GM12864 (cell line): ENCODE measurements at regions not wholly inside any gene's neighbourhood (a gene's known extent, or its start where the extent isn't known, plus 50 kb on each side); places are given as distances from the start of the nearest gene placed in this dataset.

ENCODE experiments used
- DNase-seq: peaks from one replicate; pipeline ENCODE4 v3.0.0-alpha.2; 2011; ENCODE audit warnings: low read depth
- H3K4me3 ChIP-seq: 2 replicates; pipeline ENCODE4 v1.5.1; 2011; ENCODE audit warnings: mild to moderate bottlenecking, low read depth, low read length, control low read depth
- CTCF ChIP-seq: IDR thresholded peaks from 2 replicates; pipeline ENCODE4 v1.5.1; 2011; ENCODE audit warnings: low read depth, mild to moderate bottlenecking, moderate library complexity, low read length, control low read depth, inconsistent platforms; ENCODE audit errors: missing control alignments

- DNase-seq: no peak
- H3K4me3 ChIP-seq: no peak overlapping the region
- TF ChIP-seq CTCF: no peak
These were observed 486.4 kb downstream of the BCL11B start for GRCh38 chr14:98785578-98785977.

DNA sequence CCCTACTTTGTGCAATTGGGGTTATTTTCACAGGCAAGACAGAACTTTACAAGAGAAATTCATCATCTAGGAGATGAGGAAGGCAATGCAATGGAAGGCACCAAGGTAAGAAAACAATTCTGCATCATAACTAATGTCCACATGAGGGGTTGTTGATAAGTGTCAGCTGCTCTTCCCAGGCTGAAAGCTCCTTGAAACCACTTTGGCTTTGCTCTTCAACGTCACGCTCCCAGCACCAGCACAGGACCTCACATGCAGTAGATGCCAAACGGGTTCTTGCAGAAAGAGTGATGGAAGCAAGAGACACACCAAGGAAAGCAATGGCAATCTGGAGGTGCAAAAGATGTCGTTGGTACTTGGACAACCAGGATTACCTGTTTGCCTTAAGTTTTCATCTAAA is 485.5 kb downstream of the BCL11B start:
- no peak for DNase-seq
- no peak for TF ChIP-seq CTCF
- no peak overlapping the region for H3K4me3 ChIP-seq

DNA sequence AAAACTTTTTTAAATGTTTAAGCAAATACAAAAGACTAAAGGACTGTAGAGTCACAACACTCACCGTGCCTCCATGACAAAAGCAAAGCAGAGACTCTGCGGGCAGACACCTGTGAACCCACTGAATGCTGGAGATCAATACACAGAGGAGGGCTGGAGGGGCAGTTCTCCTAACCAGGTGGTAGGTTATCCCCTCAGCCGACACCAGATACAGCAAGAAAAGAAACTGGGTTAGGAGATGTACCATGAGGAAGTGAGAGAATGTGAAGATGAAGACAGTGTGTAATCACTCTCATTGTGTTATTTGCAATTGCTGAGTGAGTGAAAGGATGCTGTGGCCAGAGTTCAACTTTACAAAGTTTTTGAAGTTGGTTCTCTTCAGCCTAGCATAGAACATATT is 480.3 kb downstream of the BCL11B start:
- no peak for TF ChIP-seq CTCF
- no peak for DNase-seq
- H3K4me3 ChIP-seq: no peak overlapping the region

GRCh38 chr14:98792171-98792570 is 479.8 kb downstream of the BCL11B start:
- H3K4me3 ChIP-seq: no peak overlapping the region
- DNase-seq: no peak
- TF ChIP-seq CTCF: no peak

DNA sequence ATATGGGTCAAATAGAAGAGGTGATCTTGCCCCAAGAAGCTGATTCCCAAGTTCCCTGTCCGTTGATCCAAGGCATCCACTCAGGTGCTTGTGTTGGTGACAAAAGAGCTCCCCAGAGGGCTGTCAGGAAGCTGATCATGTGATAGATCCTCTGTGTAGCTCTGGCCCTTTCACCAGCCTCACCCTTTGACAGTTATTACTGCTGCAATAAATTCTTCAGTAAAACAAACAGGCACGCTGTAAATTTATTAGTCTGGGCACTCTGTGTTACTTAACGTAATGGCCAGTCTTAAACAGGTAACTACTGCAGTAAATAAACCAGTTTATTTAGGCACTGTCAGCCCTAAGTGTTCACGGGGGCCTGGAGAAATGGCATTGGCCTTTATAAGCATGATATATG is 473.9 kb downstream of the BCL11B start:
- no peak for DNase-seq
- H3K4me3 ChIP-seq: no peak overlapping the region
- TF ChIP-seq CTCF: no peak

- no peak overlapping the region for H3K4me3 ChIP-seq
- no peak for DNase-seq
- no peak for TF ChIP-seq CTCF
These were observed 472.1 kb downstream of the BCL11B start for GRCh38 chr14:98799891-98800290.

DNA sequence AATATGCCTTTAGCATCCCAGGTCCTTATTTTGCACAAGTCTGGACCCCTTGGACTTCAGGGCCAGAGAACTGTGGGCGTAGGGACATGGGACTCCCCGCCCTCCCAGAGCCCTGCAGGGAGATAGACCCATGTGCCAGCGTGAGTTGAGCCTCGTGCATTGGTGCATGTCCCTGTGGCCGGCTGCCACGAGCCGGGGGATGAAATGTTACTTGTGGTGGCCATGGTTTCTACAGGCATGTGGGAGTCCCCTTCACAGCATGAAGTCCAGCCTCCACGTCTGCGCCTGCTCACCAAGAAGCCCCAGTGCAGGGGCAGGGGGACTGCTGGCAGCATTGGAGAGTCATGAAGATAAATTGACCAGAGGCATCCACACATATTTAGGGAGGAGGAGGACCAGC is 470.0 kb downstream of the BCL11B start:
- TF ChIP-seq CTCF: no peak
- no peak overlapping the region for H3K4me3 ChIP-seq
- no peak for DNase-seq
